CD4-positive, alpha-beta T cell (primary cell): ENCODE measurements at regions not wholly inside any gene's neighbourhood (a gene's known extent, or its start where the extent isn't known, plus 50 kb on each side); places are given as distances from the start of the nearest gene placed in this dataset.

Experiments
- ATAC-seq: fragments of 200-7000 bp; cut with Tn5 transposase; one replicate; pipeline ENCODE4 v1.10.0; 2022; ENCODE audit warnings: mild to moderate bottlenecking; ENCODE audit not compliant: poor library complexity
- CTCF ChIA-PET: fragments of 350-600 bp; sonication (Branson Sonifier 250); formaldehyde crosslinking; loops from one replicate; lab custom pipeline; 2021; ENCODE audit warnings: antibody characterized with exemption, inconsistent platforms; lab: Charles Lee
- POLR2A ChIA-PET: fragments of 350-600 bp; sonication (Branson Sonifier 250); formaldehyde crosslinking; loops from one replicate; lab custom pipeline; 2021; ENCODE audit warnings: antibody characterized with exemption, inconsistent platforms; lab: Charles Lee
- DNase-seq, 14 experiments: peaks; one replicate each; pipeline ENCODE4 v3.0.0-alpha.2; 2013 to 2020; ENCODE audit warnings: mixed read lengths in 2 of 14
- H3K27ac ChIP-seq, 2 donors: one replicate each; pipeline versions ENCODE4 v1.5.1 to v1.7.0; 2013; ENCODE audit warnings: low read length in 2 of 2, low read depth in 1 of 2, mild to moderate bottlenecking in 1 of 2
- H3K27me3 ChIP-seq, 2 experiments: 1 replicate in 1 of 2; 2 replicates in 1 of 2; pipeline versions ENCODE4 v1.6.1 to v1.7.0; 2013; ENCODE audit warnings: low read length in 2 of 2, control low read depth in 1 of 2, mild to moderate bottlenecking in 1 of 2, moderate library complexity in 1 of 2; ENCODE audit not compliant: insufficient read depth in 2 of 2, control insufficient read depth in 1 of 2
- H3K36me3 ChIP-seq: one replicate; pipeline ENCODE4 v1.6.1; 2013; ENCODE audit warnings: low read length, control low read depth; ENCODE audit not compliant: insufficient read depth
- H3K4me1 ChIP-seq: one replicate; pipeline ENCODE4 v1.6.1; 2013; ENCODE audit warnings: low read length, control low read depth; ENCODE audit not compliant: insufficient read depth
- H3K4me3 ChIP-seq: one replicate; pipeline ENCODE4 v1.5.1; 2013; ENCODE audit warnings: mild to moderate bottlenecking, low read length, moderate library complexity
- H3K9me3 ChIP-seq, 2 experiments: 1 replicate in 1 of 2; 2 replicates in 1 of 2; pipeline versions ENCODE4 v1.6.1 to v1.7.0; 2013; ENCODE audit warnings: low read length in 2 of 2, mild to moderate bottlenecking in 2 of 2, control low read depth in 1 of 2, moderate library complexity in 1 of 2; ENCODE audit not compliant: control insufficient read depth in 1 of 2, insufficient read depth in 1 of 2
- H3K27ac Mint-ChIP-seq: one replicate; pipeline ENCODE4 v1.8.0; 2020; ENCODE audit warnings: mixed read lengths
- H3K27me3 Mint-ChIP-seq: one replicate; pipeline ENCODE4 v1.8.0; 2021; ENCODE audit warnings: mixed read lengths
- H3K36me3 Mint-ChIP-seq: one replicate; pipeline ENCODE4 v1.8.0; 2021; ENCODE audit warnings: low read depth, mixed read lengths
- H3K4me1 Mint-ChIP-seq: one replicate; pipeline ENCODE4 v1.8.0; 2021; ENCODE audit warnings: low read depth, mixed read lengths
- H3K4me3 Mint-ChIP-seq: one replicate; pipeline ENCODE4 v1.8.0; 2020; ENCODE audit warnings: mild to moderate bottlenecking, mixed read lengths
- H3K9me3 Mint-ChIP-seq: one replicate; pipeline ENCODE4 v1.8.0; 2020; ENCODE audit warnings: mixed read lengths
- CTCF ChIP-seq: fragments of 200-600 bp; IDR thresholded peaks from one replicate; pipeline ENCODE4 v1.8.0; 2022; ENCODE audit warnings: antibody characterized with exemption, mild to moderate bottlenecking
- intact Hi-C, 2 experiments: fragments of 100-400 bp; cut with DNase I in 1 of 2; cut with micrococcal nuclease in 1 of 2; formaldehyde crosslinking; loops; one replicate each; pipeline versions ENCODE4 v1.15.1 to v1.9.0; 2023 to 2025; cut with DNase I, micrococcal nuclease

- H3K27me3 ChIP-seq, result peaks cover 0 to 2% of the 10 kb centered on the region in 2 experiments
- ChIA-PET CTCF (no interaction called here), POLR2A (no interaction called here)
- H3K4me1 Mint-ChIP-seq, result no peaks in the 10 kb centered on the region
- intact Hi-C loops, result no loop called here
- peaks cover 0 to 6% of the 10 kb centered on the region in 2 experiments for H3K9me3 ChIP-seq
- no peaks in the 10 kb centered on the region for H3K9me3 Mint-ChIP-seq
- peaks cover 24% of the 10 kb centered on the region for H3K27me3 Mint-ChIP-seq
- H3K4me3 Mint-ChIP-seq, result no peak overlapping the region
- H3K27ac ChIP-seq, result no peak overlapping the region
- no peak overlapping the region for H3K4me3 ChIP-seq
- DNase-seq, result no peak
- no peak for TF ChIP-seq CTCF
- no peak for ATAC-seq
- no peaks in the 10 kb centered on the region for H3K36me3 Mint-ChIP-seq
- no peak overlapping the region for H3K27ac Mint-ChIP-seq
- H3K4me1 ChIP-seq, result no peaks in the 10 kb centered on the region
- H3K36me3 ChIP-seq, result no peaks in the 10 kb centered on the region
These were observed 224.1 kb downstream of the SS18 start for GRCh38 chr18:25866331-25866730.

GRCh38 chr18:25862881-25863600, 227.4 kb downstream of the SS18 start:
- H3K36me3 ChIP-seq, result no peaks in the 10 kb centered on the region
- no peak for ATAC-seq
- H3K4me3 ChIP-seq, result no peak overlapping the region
- no peaks in the 10 kb centered on the region for H3K9me3 Mint-ChIP-seq
- H3K4me1 ChIP-seq, result no peaks in the 10 kb centered on the region
- no peaks in the 10 kb centered on the region for H3K36me3 Mint-ChIP-seq
- ChIA-PET CTCF (no interaction called here), POLR2A (no interaction called here)
- no peaks in the 10 kb centered on the region for H3K4me1 Mint-ChIP-seq
- peaks cover 0 to 2% of the 10 kb centered on the region in 2 experiments for H3K27me3 ChIP-seq
- no peak for TF ChIP-seq CTCF
- H3K27me3 Mint-ChIP-seq, result peaks cover 13% of the 10 kb centered on the region
- no peak overlapping the region for H3K27ac Mint-ChIP-seq
- no peak overlapping the region for H3K27ac ChIP-seq
- no peak for DNase-seq
- intact Hi-C loops, result no loop called here
- no peak overlapping the region for H3K4me3 Mint-ChIP-seq
- H3K9me3 ChIP-seq, result no peaks in the 10 kb centered on the region

- Mint-ChIP-seq H3K27me3 (peaks cover 9% of the 10 kb centered on the region), H3K4me3 (no peak overlapping the region), H3K36me3 (no peaks in the 10 kb centered on the region), H3K9me3 (no peaks in the 10 kb centered on the region), H3K4me1 (no peaks in the 10 kb centered on the region), H3K27ac (no peak overlapping the region)
- DNase-seq, result no peak
- Histone ChIP-seq H3K27ac (no peak overlapping the region), H3K36me3 (no peaks in the 10 kb centered on the region), H3K9me3 (no peaks in the 10 kb centered on the region), H3K4me3 (no peak overlapping the region), H3K4me1 (no peaks in the 10 kb centered on the region), H3K27me3 (peaks cover 0 to 3% of the 10 kb centered on the region in 2 experiments)
- ChIA-PET CTCF (no interaction called here), POLR2A (no interaction called here)
- intact Hi-C loops, result no loop called here
- ATAC-seq, result no peak
- no peak for TF ChIP-seq CTCF
These were observed 236.6 kb downstream of the SS18 start for GRCh38 chr18:25853691-25854433.
